Neural cell (in vitro differentiated cells): ENCODE measurements at regions not wholly inside any gene's neighbourhood (a gene's known extent, or its start where the extent isn't known, plus 50 kb on each side); places are given as distances from the start of the nearest gene placed in this dataset.

ENCODE experiments used
- H2AFZ ChIP-seq: fragments of 200-600, 300-800 bp; sonication (generic), shearing (Covaris generic); 2 replicates; pipeline ENCODE4 v1.6.0; 2014; ENCODE audit warnings: low read depth, mild to moderate bottlenecking, antibody characterized with exemption, low read length, moderate library complexity
- H3F3A ChIP-seq: fragments of 200-600 bp; shearing (Covaris generic); 2 replicates; pipeline ENCODE4 v1.6.1; 2016; ENCODE audit warnings: mild to moderate bottlenecking, moderate library complexity, mixed read lengths, antibody characterized with exemption, low read length; ENCODE audit not compliant: insufficient read depth, poor library complexity, severe bottlenecking
- H3K27ac ChIP-seq: fragments of 200-600, 300-800 bp; sonication (generic), shearing (Covaris generic); 2 replicates; pipeline ENCODE4 v1.5.1; 2014; ENCODE audit warnings: mild to moderate bottlenecking, low read length, moderate library complexity
- H3K27me3 ChIP-seq: fragments of 300-800, 200-600 bp; sonication (generic), shearing (Covaris generic); 2 replicates; pipeline ENCODE4 v1.6.0; 2014; ENCODE audit warnings: mild to moderate bottlenecking, low read depth, low read length, moderate library complexity; ENCODE audit not compliant: insufficient read depth
- H3K36me3 ChIP-seq: fragments of 300-800, 200-600 bp; sonication (generic), shearing (Covaris generic); 2 replicates; pipeline ENCODE4 v1.5.1; 2014; ENCODE audit warnings: mild to moderate bottlenecking, antibody characterized with exemption, low read length, moderate library complexity; ENCODE audit not compliant: insufficient read depth
- H3K4me2 ChIP-seq: fragments of 300-800, 200-600 bp; sonication (generic), shearing (Covaris generic); 2 replicates; pipeline ENCODE4 v1.6.0; 2014; ENCODE audit warnings: mild to moderate bottlenecking, low read length
- H3K4me3 ChIP-seq: fragments of 300-800, 200-600 bp; sonication (generic), shearing (Covaris generic); 2 replicates; pipeline ENCODE4 v1.5.1; 2014; ENCODE audit warnings: mild to moderate bottlenecking, low read length, moderate library complexity
- H3K79me2 ChIP-seq: fragments of 200-600 bp; shearing (Covaris generic); replicated peaks from 2 replicates; pipeline ENCODE4 v1.6.0; 2014; ENCODE audit warnings: mild to moderate bottlenecking, low read length, moderate library complexity; ENCODE audit not compliant: insufficient read depth
- H3K9ac ChIP-seq: fragments of 300-800, 200-600 bp; sonication (generic), shearing (Covaris generic); 2 replicates; pipeline ENCODE4 v1.6.1; 2016; ENCODE audit warnings: mild to moderate bottlenecking, low read length, mixed read lengths
- H3K9me2 ChIP-seq: fragments of 200-600 bp; shearing (Covaris generic); 2 replicates; pipeline ENCODE4 v1.6.1; 2016; ENCODE audit warnings: mild to moderate bottlenecking, low read length, mixed read lengths; ENCODE audit not compliant: insufficient read depth
- H3K9me3 ChIP-seq: fragments of 200-600, 300-800 bp; sonication (generic), shearing (Covaris generic); 2 replicates; pipeline ENCODE4 v1.6.1; 2016; ENCODE audit warnings: mild to moderate bottlenecking, mixed run types, low read length, moderate library complexity, mixed read lengths
- H4K20me1 ChIP-seq: fragments of 200-600 bp; shearing (Covaris generic); 2 replicates; pipeline ENCODE4 v1.6.1; 2016; ENCODE audit warnings: mild to moderate bottlenecking, mixed run types; ENCODE audit not compliant: insufficient read depth
- CTCF ChIP-seq: fragments of 450-650 bp; IDR thresholded peaks from 2 replicates; pipeline ENCODE4 v1.5.1; 2014; ENCODE audit warnings: antibody characterized with exemption, mild to moderate bottlenecking, moderate library complexity; ENCODE audit not compliant: poor library complexity, severe bottlenecking
- EP300 ChIP-seq: fragments of 450-650 bp; conservative IDR thresholded peaks from 2 replicates; pipeline ENCODE4 v1.6.1; 2014; ENCODE audit warnings: antibody characterized with exemption, mild to moderate bottlenecking, moderate library complexity; ENCODE audit not compliant: poor library complexity, severe bottlenecking
- EZH2 ChIP-seq: fragments of 200-600, 300-800 bp; shearing (Covaris generic), sonication (generic); IDR thresholded peaks from 2 replicates; pipeline ENCODE4 v1.6.1; 2014; ENCODE audit warnings: antibody characterized with exemption, low read length, borderline replicate concordance, mild to moderate bottlenecking; ENCODE audit not compliant: insufficient read depth, poor library complexity, severe bottlenecking
- MXI1 ChIP-seq: fragments of 450-650 bp; conservative IDR thresholded peaks from 2 replicates; pipeline ENCODE4 v1.6.1; 2014; ENCODE audit warnings: antibody characterized with exemption, mild to moderate bottlenecking; ENCODE audit not compliant: poor library complexity, severe bottlenecking
- POLR2AphosphoS5 ChIP-seq: IDR thresholded peaks from 2 replicates; pipeline ENCODE4 v1.6.1; 2012
- RAD21 ChIP-seq: fragments of 450-650 bp; conservative IDR thresholded peaks from 2 replicates; pipeline ENCODE4 v1.6.1; 2014; ENCODE audit warnings: antibody characterized with exemption, mild to moderate bottlenecking, moderate library complexity
- SMC3 ChIP-seq: fragments of 450-650 bp; conservative IDR thresholded peaks from 2 replicates; pipeline ENCODE4 v1.6.1; 2014; ENCODE audit warnings: antibody characterized with exemption, mild to moderate bottlenecking, moderate library complexity; ENCODE audit not compliant: poor library complexity
- TAF1 ChIP-seq: IDR thresholded peaks from 2 replicates; pipeline ENCODE4 v1.6.1; 2012; ENCODE audit warnings: low read depth
- TF ChIP-seq, protein P1 (sequence below): IDR thresholded peaks from 2 replicates; pipeline ENCODE4 v1.6.1; 2012; ENCODE audit warnings: borderline replicate concordance

DNA sequence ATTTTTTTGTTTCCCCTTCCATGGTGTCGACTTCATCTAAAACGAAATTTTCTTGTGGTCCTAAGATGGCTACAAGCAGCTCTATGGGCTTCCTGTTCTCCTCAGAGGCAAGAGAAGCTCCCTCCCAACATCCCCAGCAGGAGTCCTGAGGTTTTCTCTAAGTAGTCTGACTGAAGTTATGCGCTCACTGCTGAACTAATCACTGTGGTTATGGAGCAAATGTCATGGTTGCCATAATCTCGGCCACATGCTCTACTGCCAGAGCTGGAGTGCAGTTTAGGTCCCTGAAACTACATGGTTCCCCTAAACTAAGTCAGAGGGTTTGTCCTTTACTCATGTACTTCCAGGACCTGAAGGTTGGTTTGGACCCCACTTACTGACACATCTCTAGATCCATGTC is 68.0 kb upstream of the MAMDC2 start:
- Histone ChIP-seq H2AFZ (no peak overlapping the region), H3K36me3 (no peaks in the 10 kb centered on the region), H3F3A (no peaks in the 10 kb centered on the region), H3K4me3 (no peak overlapping the region), H4K20me1 (no peaks in the 10 kb centered on the region), H3K9me3 (no peaks in the 10 kb centered on the region), H3K4me2 (no peak overlapping the region), H3K79me2 (no peaks in the 10 kb centered on the region), H3K27ac (no peak overlapping the region), H3K9me2 (no peaks in the 10 kb centered on the region), H3K9ac (no peak overlapping the region), H3K27me3 (no peaks in the 10 kb centered on the region)
- TF ChIP-seq CTCF (no peak), POLR2AphosphoS5 (no peak), RAD21 (no peak), EZH2 (no peak), TAF1 (no peak), SMC3 (no peak), MXI1 (no peak), EP300 (no peak)
- TF ChIP-seq, protein P1, sequence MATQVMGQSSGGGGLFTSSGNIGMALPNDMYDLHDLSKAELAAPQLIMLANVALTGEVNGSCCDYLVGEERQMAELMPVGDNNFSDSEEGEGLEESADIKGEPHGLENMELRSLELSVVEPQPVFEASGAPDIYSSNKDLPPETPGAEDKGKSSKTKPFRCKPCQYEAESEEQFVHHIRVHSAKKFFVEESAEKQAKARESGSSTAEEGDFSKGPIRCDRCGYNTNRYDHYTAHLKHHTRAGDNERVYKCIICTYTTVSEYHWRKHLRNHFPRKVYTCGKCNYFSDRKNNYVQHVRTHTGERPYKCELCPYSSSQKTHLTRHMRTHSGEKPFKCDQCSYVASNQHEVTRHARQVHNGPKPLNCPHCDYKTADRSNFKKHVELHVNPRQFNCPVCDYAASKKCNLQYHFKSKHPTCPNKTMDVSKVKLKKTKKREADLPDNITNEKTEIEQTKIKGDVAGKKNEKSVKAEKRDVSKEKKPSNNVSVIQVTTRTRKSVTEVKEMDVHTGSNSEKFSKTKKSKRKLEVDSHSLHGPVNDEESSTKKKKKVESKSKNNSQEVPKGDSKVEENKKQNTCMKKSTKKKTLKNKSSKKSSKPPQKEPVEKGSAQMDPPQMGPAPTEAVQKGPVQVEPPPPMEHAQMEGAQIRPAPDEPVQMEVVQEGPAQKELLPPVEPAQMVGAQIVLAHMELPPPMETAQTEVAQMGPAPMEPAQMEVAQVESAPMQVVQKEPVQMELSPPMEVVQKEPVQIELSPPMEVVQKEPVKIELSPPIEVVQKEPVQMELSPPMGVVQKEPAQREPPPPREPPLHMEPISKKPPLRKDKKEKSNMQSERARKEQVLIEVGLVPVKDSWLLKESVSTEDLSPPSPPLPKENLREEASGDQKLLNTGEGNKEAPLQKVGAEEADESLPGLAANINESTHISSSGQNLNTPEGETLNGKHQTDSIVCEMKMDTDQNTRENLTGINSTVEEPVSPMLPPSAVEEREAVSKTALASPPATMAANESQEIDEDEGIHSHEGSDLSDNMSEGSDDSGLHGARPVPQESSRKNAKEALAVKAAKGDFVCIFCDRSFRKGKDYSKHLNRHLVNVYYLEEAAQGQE = no peak

GRCh38 chr9:69976152-69976551 is 67.5 kb upstream of the MAMDC2 start:
- Histone ChIP-seq H4K20me1 (no peaks in the 10 kb centered on the region), H3K4me2 (no peak overlapping the region), H3K36me3 (no peaks in the 10 kb centered on the region), H3K27me3 (no peaks in the 10 kb centered on the region), H3K9ac (no peak overlapping the region), H2AFZ (no peak overlapping the region), H3K4me3 (no peak overlapping the region), H3F3A (no peaks in the 10 kb centered on the region), H3K79me2 (no peaks in the 10 kb centered on the region), H3K9me3 (no peaks in the 10 kb centered on the region), H3K27ac (no peak overlapping the region), H3K9me2 (no peaks in the 10 kb centered on the region)
- TF ChIP-seq, protein P1 = no peak
- TF ChIP-seq RAD21 (no peak), POLR2AphosphoS5 (no peak), MXI1 (no peak), SMC3 (no peak), CTCF (no peak), TAF1 (no peak), EP300 (no peak), EZH2 (no peak)
